ENCODE measurements at regions not wholly inside any gene's neighbourhood (a gene's known extent, or its start where the extent isn't known, plus 50 kb on each side); places are given as distances from the start of the nearest gene placed in this dataset.

DNA sequence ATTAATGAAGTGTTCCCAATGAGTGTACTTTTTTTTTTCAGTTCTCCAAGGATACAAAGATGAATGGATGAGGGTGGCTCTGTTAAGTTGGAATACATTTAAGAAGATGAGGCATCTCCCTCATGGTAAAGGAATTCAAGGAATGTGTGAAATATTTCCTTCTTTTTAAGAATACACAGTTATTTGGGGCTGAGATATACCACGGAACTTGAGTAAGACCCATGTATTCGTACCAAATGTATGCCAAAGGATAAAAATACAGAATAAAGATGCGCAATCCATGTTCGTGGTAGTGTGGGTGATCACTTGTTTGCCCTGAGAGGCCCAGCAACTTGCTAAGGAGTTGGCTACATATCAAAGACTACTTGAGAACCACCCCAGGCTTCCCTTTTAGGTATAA lies 164.2 kb upstream of the TCF21 start:
- Histone ChIP-seq H2AFZ (replicated peaks; ENCODE audit: low read length, poor library complexity) (no peak overlapping the region), H3K9me3 (ENCODE audit: control insufficient read depth, insufficient read depth, low read length) (peaks cover 12% of the 10 kb centered on the region), H3K14ac (replicated peaks; ENCODE audit: low read depth, low read length) (no peak overlapping the region), H4K5ac (ENCODE audit: low read depth, low read length) (peak overlapping the region; percentile 45), H2AK9ac (replicated peaks; ENCODE audit: low read depth, low read length, poor library complexity) (no peak overlapping the region), H4K20me1 (ENCODE audit: insufficient read depth, low read length) (no peaks in the 10 kb centered on the region), H2BK5ac (ENCODE audit: low read depth, low read length, poor library complexity, severe bottlenecking) (peak overlapping the region; percentile 80), H2BK120ac (ENCODE audit: low read depth, low read length) (peak overlapping the region; percentile 78; the same call in 1 of the 2 replicates), H3K4me3 (ENCODE audit: insufficient read depth, low read depth, low read length) (no peak overlapping the region), H2AK5ac (ENCODE audit: low read depth, low read length) (no peak overlapping the region), H3K36me3 (ENCODE audit: control insufficient read depth, insufficient read depth, low read length) (no peaks in the 10 kb centered on the region), H3K79me1 (ENCODE audit: low read depth in 1 of 2, low read length in 2 of 2) (no peaks in the 10 kb centered on the region), H3K18ac (ENCODE audit: low read depth, low read length) (peak overlapping the region; percentile 57), H3K27me3 (ENCODE audit: control insufficient read depth, insufficient read depth, low read length) (no peaks in the 10 kb centered on the region), H3K23ac (ENCODE audit: low read depth, low read length) (no peak overlapping the region), H3K4me2 (ENCODE audit: low read depth, low read length) (peak overlapping the region; percentile 10; the same call in 1 of the 2 replicates), H2BK15ac (ENCODE audit: low read depth, low read length) (peak overlapping the region; percentile 35; the same call in 1 of the 3 replicates), H4K91ac (ENCODE audit: insufficient read depth, low read depth, low read length) (no peak overlapping the region), H3K27ac (ENCODE audit: insufficient read depth, low read length) (peak overlapping the region; percentile 38; the same call in 1 of the 2 replicates), H3K9ac (ENCODE audit: low read depth, low read length) (no peak overlapping the region), H4K8ac (ENCODE audit: low read depth in 2 of 2, low read length in 2 of 2) (peak overlapping the region in 1 of 2 experiments; percentile 90; a peak in 2 of 4 replicates), H3K4ac (ENCODE audit: low read depth, low read length) (peak overlapping the region; percentile 38; the same call in 1 of the 2 replicates), H3K4me1 (ENCODE audit: control insufficient read depth, insufficient read depth, low read length) (peaks cover 5% of the 10 kb centered on the region; the same call in 1 of the 2 replicates), H3K56ac (ENCODE audit: extremely low read depth, insufficient read depth, low read length) (no peak overlapping the region), H2BK20ac (ENCODE audit: low read depth, low read length) (peak overlapping the region; percentile 30; the same call in 1 of the 2 replicates), H3K9me1 (ENCODE audit: insufficient read depth, low read length) (no peaks in the 10 kb centered on the region)
- ChIA-PET POLR2A (ENCODE audit: unreplicated experiment) (no interaction called here), CTCF (no interaction called here)
- DNase-seq (peak; percentile 69), ATAC-seq (ENCODE audit: low read depth) (peak; percentile 87)
- WGBS, 2 experiments (ENCODE audit: extremely low coverage in 2 of 2, insufficient read length in 1 of 2): no CpG with 5 or more reads among the region's 4 CpGs
- intact Hi-C loops (cut with micrococcal nuclease): no loop called here
- in situ Hi-C loops (cut with MboI; ENCODE audit: low sequenced_read_pairs): no loop called here
- TF ChIP-seq POLR2A (IDR thresholded peaks at IDR 0.05; ENCODE audit: low read depth, low read length): no peak
- TF ChIP-seq CHD1 (IDR thresholded peaks at IDR 0.05; ENCODE audit: low read depth, low read length): no peak
- no peak for TF ChIP-seq MXI1 (IDR thresholded peaks at IDR 0.05; ENCODE audit: borderline replicate concordance, low read depth, low read length)
- no peak for TF ChIP-seq RAD21 (IDR thresholded peaks at IDR 0.05; ENCODE audit: low read length)
- TF ChIP-seq, protein P1, sequence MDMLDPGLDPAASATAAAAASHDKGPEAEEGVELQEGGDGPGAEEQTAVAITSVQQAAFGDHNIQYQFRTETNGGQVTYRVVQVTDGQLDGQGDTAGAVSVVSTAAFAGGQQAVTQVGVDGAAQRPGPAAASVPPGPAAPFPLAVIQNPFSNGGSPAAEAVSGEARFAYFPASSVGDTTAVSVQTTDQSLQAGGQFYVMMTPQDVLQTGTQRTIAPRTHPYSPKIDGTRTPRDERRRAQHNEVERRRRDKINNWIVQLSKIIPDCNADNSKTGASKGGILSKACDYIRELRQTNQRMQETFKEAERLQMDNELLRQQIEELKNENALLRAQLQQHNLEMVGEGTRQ (IDR thresholded peaks at IDR 0.05; ENCODE audit: low read depth, low read length): no peak
- no peak for TF ChIP-seq BHLHE40 (IDR thresholded peaks at IDR 0.05; ENCODE audit: low read depth, low read length)
- no peak for TF ChIP-seq MAFK (IDR thresholded peaks at IDR 0.05; ENCODE audit: low read depth, low read length)
- TF ChIP-seq RCOR1 (IDR thresholded peaks at IDR 0.05; ENCODE audit: insufficient replicate concordance, low read length): no peak
- no peak for TF ChIP-seq MAZ (IDR thresholded peaks at IDR 0.05; ENCODE audit: borderline replicate concordance, low read depth, low read length)
- TF ChIP-seq, protein P2, sequence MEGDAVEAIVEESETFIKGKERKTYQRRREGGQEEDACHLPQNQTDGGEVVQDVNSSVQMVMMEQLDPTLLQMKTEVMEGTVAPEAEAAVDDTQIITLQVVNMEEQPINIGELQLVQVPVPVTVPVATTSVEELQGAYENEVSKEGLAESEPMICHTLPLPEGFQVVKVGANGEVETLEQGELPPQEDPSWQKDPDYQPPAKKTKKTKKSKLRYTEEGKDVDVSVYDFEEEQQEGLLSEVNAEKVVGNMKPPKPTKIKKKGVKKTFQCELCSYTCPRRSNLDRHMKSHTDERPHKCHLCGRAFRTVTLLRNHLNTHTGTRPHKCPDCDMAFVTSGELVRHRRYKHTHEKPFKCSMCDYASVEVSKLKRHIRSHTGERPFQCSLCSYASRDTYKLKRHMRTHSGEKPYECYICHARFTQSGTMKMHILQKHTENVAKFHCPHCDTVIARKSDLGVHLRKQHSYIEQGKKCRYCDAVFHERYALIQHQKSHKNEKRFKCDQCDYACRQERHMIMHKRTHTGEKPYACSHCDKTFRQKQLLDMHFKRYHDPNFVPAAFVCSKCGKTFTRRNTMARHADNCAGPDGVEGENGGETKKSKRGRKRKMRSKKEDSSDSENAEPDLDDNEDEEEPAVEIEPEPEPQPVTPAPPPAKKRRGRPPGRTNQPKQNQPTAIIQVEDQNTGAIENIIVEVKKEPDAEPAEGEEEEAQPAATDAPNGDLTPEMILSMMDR (conservative IDR thresholded peaks at IDR 0.05; ENCODE audit: low read depth, low read length): no peak
- no peak for TF ChIP-seq ELK1 (IDR thresholded peaks at IDR 0.05; ENCODE audit: borderline replicate concordance, low read depth, low read length)
- TF ChIP-seq FOS (IDR thresholded peaks at IDR 0.05; ENCODE audit: low read depth, low read length): no peak
- no peak for TF ChIP-seq NFE2L2 (IDR thresholded peaks at IDR 0.05; ENCODE audit: low read depth, low read length)
- TF ChIP-seq SMC3 (IDR thresholded peaks at IDR 0.05; ENCODE audit: low read depth, low read length): no peak
- TF ChIP-seq CEBPB (IDR thresholded peaks at IDR 0.05; ENCODE audit: low read depth, low read length): no peak
- no peak for TF ChIP-seq RFX5 (IDR thresholded peaks at IDR 0.05; ENCODE audit: low read depth, low read length)
- dilution Hi-C loops (cut with HindIII; ENCODE audit: low sequenced_read_pairs, unreplicated experiment): no loop called here
- no TSS peak for BruUV-seq (replicated peaks)

Measured in IMR-90 (cell line).